DOHH2 (cell line): ENCODE measurements at regions not wholly inside any gene's neighbourhood (a gene's known extent, or its start where the extent isn't known, plus 50 kb on each side); places are given as distances from the start of the nearest gene placed in this dataset.

ENCODE experiments used
- CTCF ChIP-seq: fragments of 200-600 bp; sonication (generic); IDR thresholded peaks from one replicate; pipeline ENCODE4 v1.5.1; 2014; ENCODE audit warnings: antibody characterized with exemption, mild to moderate bottlenecking, low read depth, low read length; ENCODE audit not compliant: poor library complexity, severe bottlenecking
- EZH2phosphoT487 ChIP-seq: fragments of 200-600 bp; sonication (generic); IDR thresholded peaks from 2 replicates; pipeline ENCODE4 v1.6.1; 2017; ENCODE audit warnings: borderline replicate concordance, mild to moderate bottlenecking, antibody characterized with exemption, low read length, moderate library complexity, mixed read lengths

GRCh38 chr5:64018966-64019365, 56.7 kb upstream of the HTR1A start:
- TF ChIP-seq CTCF (no peak), EZH2phosphoT487 (no peak)
